C4-2B (cell line): ENCODE measurements at regions not wholly inside any gene's neighbourhood (a gene's known extent, or its start where the extent isn't known, plus 50 kb on each side); places are given as distances from the start of the nearest gene placed in this dataset.
"Not testable (repeated sequence)": the region's sequence is repeated elsewhere in the genome, so short reads cannot be mapped to it uniquely, and the experiment has no call there.

Source experiments
- CTCF ChIP-seq: fragments of 450-650 bp; conservative IDR thresholded peaks from 2 replicates; pipeline ENCODE4 v1.5.1; 2017; ENCODE audit warnings: mild to moderate bottlenecking
- ZFX ChIP-seq: fragments of 450-650 bp; IDR thresholded peaks from 2 replicates; pipeline ENCODE4 v1.6.1; 2017

GRCh38 chr15:70367913-70368705 lies 270.4 kb upstream of the TLE3 start:
- TF ChIP-seq CTCF, ZFX: not testable (repeated sequence)
